Right ventricle myocardium inferior (tissue), 1 donor: ENCODE measurements at regions not wholly inside any gene's neighbourhood (a gene's known extent, or its start where the extent isn't known, plus 50 kb on each side); places are given as distances from the start of the nearest gene placed in this dataset.
"Not testable (repeated sequence)": the region's sequence is repeated elsewhere in the genome, so short reads cannot be mapped to it uniquely, and the experiment has no call there.

Experiments used
- ATAC-seq: fragments of 200-7000 bp; cut with Tn5 transposase; one replicate; pipeline ENCODE4 v1.9.1; 2020; ENCODE audit warnings: mild to moderate bottlenecking, moderate library complexity
- DNase-seq: peaks from one replicate; pipeline ENCODE4 v3.0.0; 2021; ENCODE audit errors: missing footprints
- intact Hi-C: fragments of 100-400 bp; cut with DNase I; formaldehyde crosslinking; loops from one replicate; pipeline ENCODE4 v1.11.0; 2022
- donor health status: DM: no; HTN: yes; CAD: no; lungs with severe emphysema.

DNA sequence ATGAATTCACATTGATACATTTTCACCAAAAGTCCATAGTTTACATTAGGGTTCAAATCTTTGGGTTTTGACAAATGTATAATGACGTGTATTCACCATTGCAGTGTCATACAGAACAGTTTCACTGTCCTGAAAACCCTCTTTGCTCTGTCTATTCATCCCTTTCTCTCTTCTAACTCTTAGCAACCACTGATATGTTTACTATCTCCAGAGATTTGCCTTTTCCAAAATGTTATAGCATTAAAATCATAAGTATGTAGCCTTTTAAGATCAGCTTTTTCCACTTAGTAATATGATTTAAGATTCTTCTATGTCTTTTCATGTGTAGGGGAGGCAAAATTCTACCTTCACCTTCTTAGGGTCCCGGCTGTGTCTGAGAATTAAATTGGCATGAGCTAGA is 203.8 kb downstream of the TPRG1 start:
- ATAC-seq (no peak), DNase-seq (no peak)
- intact Hi-C loops = no loop called here

DNA sequence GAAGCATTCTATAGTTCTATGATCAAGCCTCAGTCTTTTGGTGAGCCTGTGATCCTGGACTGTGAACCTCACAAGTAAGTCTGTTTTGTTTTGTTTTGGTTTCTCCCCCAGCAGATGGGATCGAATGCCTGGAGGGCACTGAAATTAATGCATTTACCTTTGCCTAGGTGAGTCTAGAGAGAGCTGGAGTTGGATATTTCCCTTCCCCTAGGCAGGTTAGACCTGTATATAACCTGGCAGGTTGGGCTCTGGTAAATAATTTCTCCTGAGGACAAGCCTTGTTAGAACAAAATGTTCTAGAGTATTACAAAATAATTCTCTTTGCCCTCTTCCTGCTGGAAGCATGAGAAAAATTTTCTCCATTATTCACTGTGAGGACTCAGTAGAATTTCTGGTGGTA is 211.9 kb downstream of the TPRG1 start:
- intact Hi-C loops = no loop called here
- DNase-seq (no peak), ATAC-seq (no peak)

DNA sequence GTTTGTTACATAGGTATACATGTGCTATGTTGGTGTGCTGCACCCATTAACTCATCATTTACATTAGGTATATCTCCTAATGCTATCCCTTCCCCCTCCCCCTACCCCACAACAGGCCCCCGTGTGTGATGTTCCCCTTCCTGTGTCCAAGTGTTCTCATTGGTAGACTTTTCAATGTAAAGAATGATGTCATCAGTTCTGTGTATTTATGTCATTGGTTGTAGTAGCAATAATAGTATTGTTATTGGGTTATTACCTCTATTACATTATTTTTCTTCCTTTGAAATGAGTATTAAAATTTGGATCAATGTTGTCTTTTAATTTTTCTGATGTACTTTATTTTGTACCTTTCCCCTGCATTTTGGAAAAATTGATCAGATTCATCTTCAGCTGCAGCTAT is 214.1 kb downstream of the TPRG1 start:
- intact Hi-C loops, ATAC-seq, DNase-seq: not testable (repeated sequence)

DNA sequence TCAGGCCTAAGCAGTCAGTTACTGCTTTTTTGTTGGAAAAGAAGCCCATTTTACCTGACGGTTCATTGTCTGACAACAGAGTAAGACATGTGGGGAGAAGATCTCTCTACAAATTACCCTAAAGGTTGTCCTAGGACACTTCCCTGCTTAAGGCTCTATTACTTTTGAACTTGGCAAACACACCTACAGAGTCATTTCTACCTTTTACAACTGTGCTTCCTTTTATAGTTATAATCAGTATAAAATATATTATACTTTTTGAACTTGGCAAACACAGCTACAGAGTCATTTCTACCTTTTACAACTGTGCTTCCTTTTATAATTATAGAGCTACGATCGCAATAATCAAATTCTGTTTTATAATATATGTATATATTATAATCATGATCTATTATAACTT is 215.0 kb downstream of the TPRG1 start:
- ATAC-seq = no peak
- intact Hi-C loops = no loop called here
- no peak for DNase-seq

DNA sequence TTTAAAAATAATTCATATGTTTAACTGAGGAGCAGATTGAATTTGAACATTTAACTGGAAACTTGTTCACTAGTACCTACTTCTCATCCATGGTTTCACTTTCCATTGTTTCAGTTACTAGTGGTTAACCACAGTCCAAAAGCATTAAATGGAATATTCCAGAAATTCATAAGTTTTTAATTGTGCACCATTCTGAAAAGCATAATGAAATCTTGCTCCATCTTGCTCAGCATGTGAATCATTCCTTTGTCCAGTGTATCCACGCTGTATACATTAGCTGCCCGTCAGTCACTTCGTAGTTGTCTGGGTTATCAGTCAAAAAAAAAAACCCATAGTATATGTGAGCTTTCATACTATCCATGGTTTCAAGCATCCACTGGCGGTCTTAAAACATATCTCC is 217.6 kb downstream of the TPRG1 start:
- DNase-seq (no peak), ATAC-seq (no peak)
- intact Hi-C loops = no loop called here

DNA sequence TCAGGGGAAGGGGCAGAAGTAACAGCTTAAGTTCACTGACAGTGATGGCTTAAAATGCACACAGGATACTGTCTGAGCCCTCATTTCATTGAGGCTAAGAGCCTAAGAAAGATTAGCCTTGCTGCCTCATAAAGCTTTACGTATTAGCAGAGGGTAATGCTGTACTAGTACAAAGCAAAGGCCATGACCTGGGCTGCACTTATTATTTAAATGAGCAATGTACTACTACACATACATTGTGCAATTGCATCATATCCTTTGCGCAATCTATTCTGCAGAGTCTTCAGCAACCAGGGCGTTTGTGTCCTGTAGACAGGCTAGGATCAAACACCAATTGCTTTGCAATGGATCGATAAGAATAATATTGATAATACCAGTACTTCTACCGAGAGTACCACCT is 221.8 kb downstream of the TPRG1 start:
- ATAC-seq (no peak), DNase-seq (no peak)
- intact Hi-C loops = no loop called here

DNA sequence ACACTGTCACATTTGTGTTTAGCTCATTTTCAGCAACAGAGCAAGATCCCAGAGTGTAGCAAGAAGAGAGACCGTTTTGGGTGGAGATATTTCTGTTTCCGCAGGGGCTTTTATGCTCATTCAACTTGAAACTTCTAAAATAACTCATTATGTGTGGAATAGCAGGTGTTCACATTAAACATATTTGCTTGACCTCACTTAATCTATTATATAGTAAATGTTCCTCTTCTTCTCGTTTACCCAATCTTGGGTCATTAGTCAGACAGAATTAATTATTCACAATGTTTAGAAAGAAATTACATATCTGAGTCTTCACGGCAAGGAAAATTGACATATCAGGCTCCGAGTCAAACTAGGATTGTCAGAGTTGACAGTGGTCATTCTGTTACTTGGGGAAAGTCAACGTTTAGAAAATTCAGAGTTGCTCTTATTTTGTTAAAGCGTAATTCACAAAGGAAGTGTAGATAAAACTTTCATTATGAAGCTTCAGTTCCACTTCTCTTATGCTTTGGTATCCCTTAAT is 222.9 kb downstream of the TPRG1 start:
- no peak for DNase-seq
- intact Hi-C loops = no loop called here
- ATAC-seq = no peak

DNA sequence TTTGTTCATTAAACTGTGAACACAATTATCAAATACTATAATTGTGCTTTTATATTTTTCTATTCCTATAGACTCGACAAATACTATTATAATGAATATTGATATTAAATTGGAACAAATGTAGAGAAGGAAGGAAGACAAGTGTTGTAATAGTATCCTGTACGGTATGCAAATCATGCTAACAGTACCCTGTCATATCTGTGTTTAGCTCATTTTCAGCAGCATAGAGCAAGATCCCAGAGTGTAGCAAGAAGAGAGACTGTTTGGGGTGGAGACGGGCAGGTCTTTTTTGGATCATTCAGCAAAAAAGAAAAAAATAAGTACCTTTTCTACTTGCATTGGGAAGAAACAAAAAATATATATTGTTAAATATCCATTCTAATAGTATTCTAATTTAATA is 224.1 kb downstream of the TPRG1 start:
- ATAC-seq = no peak
- no peak for DNase-seq
- intact Hi-C loops = no loop called here

DNA sequence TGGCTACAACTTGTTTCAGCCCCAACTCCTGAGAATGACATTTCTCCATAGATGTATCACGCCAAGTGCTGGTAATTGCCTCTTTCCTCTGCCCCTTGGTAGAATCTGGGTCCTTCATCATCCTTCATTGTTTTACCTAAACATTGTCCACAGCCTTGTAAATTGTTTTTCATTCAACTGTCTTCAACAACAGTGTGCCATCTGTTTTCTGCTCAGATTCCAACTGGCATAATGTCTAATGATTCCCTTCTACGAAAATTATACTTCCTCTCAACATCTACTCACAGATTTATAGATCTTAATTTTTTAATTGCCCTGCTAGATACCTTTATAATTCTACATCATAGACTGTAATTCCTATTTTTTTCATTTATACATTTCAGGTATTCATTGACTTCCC is 226.9 kb downstream of the TPRG1 start:
- DNase-seq = no peak
- intact Hi-C loops = no loop called here
- ATAC-seq = no peak

DNA sequence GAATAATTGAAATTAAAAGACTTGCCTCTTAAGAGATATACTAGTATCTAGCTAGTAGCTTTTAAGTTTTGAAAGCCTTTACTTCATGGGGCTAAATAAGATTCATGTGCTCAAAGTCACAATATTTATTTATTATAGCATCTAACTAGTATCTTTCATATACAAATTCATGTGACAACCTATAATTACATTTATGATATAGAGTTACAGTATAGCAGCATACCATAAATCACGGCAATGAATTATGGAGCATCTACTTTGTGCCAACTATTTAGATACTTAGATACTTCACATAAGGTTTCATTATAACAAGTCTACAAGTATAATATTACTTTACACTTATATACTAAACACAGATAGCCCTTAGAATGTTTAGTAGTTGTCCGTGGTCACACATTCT is 229.4 kb downstream of the TPRG1 start:
- no peak for ATAC-seq
- DNase-seq = no peak
- intact Hi-C loops = no loop called here

DNA sequence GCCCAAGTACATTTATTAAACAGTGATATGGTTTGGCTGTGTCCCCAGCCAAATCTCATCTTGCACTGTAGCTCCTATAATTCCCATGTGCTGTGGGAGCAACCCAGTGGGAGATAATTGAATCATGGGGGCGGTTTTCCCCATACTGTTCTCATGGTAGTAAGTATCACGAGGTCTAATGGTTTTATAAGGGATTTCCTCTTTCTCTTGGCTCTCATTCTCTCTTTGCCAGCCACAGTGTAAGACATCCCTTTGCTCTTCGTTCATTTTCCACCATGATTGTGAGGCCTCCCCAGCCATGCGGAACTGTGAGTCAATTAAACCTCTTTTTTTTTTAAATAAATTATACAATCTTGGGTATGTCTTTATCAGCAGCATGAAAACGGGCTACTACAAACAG is 228.0 kb upstream of the TP63 start:
- ATAC-seq (no peak), DNase-seq (no peak)
- intact Hi-C loops = no loop called here

DNA sequence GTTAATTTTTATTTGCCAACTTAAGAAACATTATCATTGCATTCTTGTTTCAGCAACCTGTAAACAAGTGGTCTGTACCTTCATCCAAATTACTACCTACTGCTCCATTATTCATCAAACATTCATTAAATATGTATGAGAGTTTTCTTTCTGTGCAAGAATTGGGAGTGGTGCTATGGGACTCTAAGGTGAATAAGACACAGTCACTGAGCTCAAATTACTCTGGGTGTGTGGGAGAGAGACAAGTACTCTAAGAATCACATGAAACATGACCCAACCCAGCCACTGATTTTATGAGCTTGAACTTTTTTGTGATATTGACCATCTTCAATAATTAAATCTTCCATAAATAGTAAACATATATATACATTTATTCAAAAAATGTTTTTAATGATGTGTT is 227.2 kb upstream of the TP63 start:
- no peak for ATAC-seq
- intact Hi-C loops = no loop called here
- no peak for DNase-seq

DNA sequence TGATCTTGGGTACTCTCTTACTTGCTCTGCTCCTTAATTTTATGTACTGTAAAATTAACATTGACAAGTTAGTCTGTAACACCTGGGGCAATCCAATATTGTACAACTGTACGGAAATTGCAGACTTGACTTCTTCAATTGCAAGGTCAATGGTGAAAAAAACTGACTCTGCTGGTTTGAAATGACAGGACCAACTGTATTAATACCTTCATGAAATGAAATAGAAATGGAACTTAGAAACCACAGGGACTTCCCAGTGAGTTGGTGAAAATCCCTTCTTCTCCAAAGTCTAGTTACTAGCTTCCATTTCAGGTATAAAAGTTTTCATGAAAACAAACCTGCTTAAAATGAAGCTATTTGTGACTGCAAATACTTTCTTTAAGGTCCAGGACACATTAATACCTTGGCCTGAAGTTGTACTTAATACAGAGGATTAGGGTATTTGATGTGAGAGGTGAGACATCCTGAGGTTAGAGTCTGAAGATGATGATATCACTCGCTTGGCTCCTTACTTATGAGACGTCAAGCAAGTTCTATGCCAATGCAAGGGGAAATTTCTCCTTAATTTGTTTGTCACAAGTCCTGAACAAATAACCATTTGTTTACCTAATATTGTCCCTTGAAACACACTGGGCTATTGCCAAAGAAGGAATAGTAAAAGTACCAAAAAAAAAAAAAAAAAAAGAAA is 226.2 kb upstream of the TP63 start:
- intact Hi-C loops = no loop called here
- DNase-seq = no peak
- ATAC-seq = no peak

DNA sequence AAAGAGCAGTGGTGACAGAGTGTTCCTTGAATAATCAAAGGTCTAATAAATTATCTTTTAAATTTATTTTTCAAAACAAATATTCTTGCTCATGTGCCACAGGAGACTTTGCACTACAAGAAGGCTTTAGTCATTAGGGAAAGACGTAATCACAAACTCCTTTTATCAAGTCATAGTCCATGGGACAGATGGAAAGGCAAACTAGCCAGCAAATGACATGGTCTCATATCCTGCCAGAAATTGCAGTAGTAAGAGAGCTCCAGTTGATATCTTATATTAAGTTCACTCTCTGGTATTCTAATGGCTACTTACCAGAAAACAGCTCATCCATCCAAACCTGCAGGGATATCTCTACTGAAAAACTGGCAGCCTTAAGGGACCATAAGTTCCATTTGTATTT is 225.0 kb upstream of the TP63 start:
- intact Hi-C loops = no loop called here
- ATAC-seq = peak; percentile 83

DNA sequence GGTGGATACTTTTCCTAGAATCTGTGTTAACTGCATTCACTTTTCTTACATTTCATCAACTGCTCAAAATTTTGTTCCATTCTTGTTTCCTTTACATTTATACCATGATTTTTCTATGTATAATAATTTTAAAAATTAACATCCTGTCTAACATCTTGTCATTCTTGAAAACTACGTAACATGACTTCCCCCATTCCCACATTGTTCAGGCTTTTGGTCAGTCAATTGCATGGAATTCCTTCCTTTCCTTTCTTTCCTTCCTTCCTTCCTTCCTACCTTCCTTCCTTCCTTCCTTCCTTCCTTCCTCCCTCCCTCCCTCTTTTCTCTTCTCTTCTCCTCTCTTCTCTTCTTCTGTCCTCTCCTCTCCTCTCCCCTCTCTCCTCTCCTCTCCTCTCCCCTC is 220.7 kb upstream of the TP63 start:
- no peak for DNase-seq
- no peak for ATAC-seq
- intact Hi-C loops = no loop called here

More for the DNA sequence above, 225.0 kb upstream of the TP63 start:
- no peak for DNase-seq

DNA sequence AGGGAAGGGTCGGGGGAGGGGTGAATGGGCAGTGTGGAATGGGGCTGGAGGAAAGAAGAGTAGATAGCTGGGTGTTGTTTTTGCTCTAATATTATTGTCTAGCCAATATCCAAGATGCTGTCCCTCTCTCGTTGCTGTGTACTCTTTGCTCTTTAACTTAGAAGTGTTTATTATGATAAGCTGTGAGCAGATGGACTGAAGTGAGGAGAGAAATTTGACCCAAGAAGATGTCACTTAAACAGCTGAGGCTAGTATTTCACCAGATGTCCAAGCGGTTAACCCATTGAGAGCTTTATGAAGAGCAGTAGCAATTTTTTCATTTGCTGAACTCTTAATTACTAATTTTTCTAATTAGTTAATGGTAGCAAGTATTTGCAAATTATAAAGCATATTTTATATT is 212.2 kb upstream of the TP63 start:
- DNase-seq (no peak), ATAC-seq (no peak)
- intact Hi-C loops = no loop called here

DNA sequence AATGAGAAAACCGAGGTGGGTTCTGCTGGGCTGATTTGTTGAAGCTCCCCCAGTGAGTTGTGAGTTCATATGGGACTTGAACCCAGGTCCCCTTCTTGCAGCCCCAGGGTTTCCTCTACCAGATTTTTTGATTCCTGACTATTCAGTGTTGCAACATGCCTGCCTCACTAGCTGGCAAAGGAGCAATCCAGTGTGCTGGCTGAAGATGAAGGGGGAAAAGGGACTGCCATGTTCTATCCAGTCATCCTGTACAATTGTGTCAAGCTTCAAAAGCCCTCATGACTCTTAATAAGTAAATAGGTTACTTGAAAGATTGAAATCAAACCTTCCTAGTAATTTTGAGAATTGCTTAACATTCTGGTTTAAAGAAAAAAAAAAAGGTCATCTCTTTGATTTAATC is 211.5 kb upstream of the TP63 start:
- DNase-seq (no peak), ATAC-seq (no peak)
- intact Hi-C loops = no loop called here

DNA sequence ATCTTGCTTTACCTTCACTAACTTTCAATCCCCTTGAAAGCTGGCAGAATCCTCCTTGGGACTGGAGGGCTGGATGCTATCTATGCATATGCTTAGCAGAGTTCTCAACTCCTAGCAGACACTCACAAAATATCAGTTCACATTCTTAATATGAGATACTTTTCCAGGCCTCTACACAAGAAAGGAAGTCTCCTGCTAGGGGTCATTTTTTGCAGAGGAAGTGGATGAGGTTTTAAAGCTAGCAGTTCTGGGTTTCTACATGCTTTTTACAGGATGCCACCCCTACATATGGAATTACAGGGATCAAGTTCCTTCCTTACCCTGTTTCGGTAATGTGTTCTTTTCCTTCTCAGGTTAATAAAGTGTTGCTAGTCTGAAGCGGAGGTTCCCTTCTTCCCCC is 206.3 kb upstream of the TP63 start:
- DNase-seq = no peak
- intact Hi-C loops = no loop called here
- ATAC-seq = no peak

DNA sequence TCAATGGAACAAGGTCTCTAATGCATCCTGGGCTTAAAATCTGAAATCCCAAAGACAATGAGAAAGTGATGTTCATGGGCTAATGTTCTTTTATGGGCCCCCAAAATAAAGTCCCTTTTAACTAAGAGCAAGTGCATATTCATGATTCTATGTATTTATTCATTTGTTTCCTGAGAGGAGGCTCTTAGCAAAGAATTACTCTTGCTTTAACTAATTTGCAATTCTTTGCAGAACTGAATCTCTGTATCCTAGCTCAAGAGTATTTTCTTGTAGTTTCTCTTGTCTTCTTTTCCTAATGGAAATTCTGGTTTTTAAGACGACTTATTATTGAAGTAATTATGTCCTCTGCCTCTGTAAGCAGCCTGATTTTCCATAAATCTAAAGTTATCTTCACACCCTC is 202.2 kb upstream of the TP63 start:
- DNase-seq (no peak), ATAC-seq (no peak)
- intact Hi-C loops = no loop called here

DNA sequence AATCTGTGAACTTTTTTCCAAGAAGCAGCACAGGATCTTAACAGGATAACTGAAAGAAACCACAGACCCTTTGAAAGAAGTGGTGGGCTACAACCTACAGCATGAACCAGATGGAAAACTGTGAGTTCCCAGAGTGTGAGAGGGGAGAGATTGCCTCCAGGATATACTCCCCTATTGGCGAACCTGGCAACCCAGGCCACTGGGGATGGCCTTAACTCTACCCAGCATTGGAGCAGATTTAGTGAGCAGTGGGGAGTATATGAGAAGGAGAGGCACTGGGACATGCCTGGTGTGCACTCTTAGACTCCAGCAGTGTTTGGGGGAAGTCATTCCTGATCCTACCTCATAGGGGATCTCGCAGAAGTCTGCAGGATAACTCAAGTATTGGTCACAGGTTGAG is 201.0 kb upstream of the TP63 start:
- intact Hi-C loops = no loop called here
- ATAC-seq = no peak
- no peak for DNase-seq

DNA sequence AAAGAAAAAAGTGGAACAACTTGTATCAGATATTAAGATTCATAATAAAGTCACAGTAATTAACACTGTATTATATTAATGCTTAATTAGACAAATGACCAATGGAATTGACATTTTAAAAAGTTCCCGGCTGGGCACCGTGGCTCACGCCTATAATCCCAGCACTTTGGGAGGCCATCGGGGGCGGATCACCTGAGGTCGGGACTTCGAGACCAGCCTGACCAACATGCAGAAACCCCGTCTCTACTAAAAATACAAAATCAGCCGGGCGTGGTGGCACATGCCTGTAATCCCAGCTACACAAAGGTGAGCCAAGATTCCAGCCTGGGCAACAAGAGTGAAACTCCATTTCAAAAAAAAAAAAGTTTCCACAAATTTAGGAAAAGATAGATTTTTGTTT is 188.9 kb upstream of the TP63 start:
- ATAC-seq, DNase-seq, intact Hi-C loops: not testable (repeated sequence)
